MM.1S (cell line): ENCODE measurements at regions not wholly inside any gene's neighbourhood (a gene's known extent, or its start where the extent isn't known, plus 50 kb on each side); places are given as distances from the start of the nearest gene placed in this dataset.

ENCODE experiments used
- DNase-seq: peaks from one replicate; pipeline ENCODE4 v3.0.0-alpha.2; 2015
- H2AFZ ChIP-seq: fragments of 300-600 bp; sonication (generic); 2 replicates; pipeline ENCODE4 v1.6.0; 2016; ENCODE audit warnings: antibody characterized with exemption, low read length
- H3F3A ChIP-seq: fragments of 300-600 bp; sonication (generic); 2 replicates; pipeline ENCODE4 v1.6.1; 2016; ENCODE audit warnings: mild to moderate bottlenecking, antibody characterized with exemption, low read length, moderate library complexity, mixed read lengths; ENCODE audit not compliant: insufficient read depth
- H3K27ac ChIP-seq: fragments of 300-600 bp; sonication (generic); 2 replicates; pipeline ENCODE4 v1.5.1; 2016; ENCODE audit warnings: mild to moderate bottlenecking, low read length
- H3K27me3 ChIP-seq: fragments of 300-600 bp; sonication (generic); replicated peaks from 2 replicates; pipeline ENCODE4 v1.6.0; 2016; ENCODE audit warnings: low read length; ENCODE audit not compliant: insufficient read depth
- H3K36me3 ChIP-seq: fragments of 300-600 bp; sonication (generic); replicated peaks from 2 replicates; pipeline ENCODE4 v1.6.1; 2016; ENCODE audit warnings: mild to moderate bottlenecking, low read length, mixed read lengths; ENCODE audit not compliant: insufficient read depth
- H3K4me1 ChIP-seq: fragments of 300-600 bp; sonication (generic); 2 replicates; pipeline ENCODE4 v1.6.1; 2016; ENCODE audit warnings: low read length, mixed read lengths
- H3K4me2 ChIP-seq: fragments of 300-600 bp; sonication (generic); 2 replicates; pipeline ENCODE4 v1.6.0; 2016; ENCODE audit warnings: low read depth, low read length
- H3K4me3 ChIP-seq: fragments of 300-600 bp; sonication (generic); 2 replicates; pipeline ENCODE4 v1.5.1; 2016; ENCODE audit warnings: low read length, mixed read lengths
- H3K79me2 ChIP-seq: fragments of 300-600 bp; sonication (generic); 2 replicates; pipeline ENCODE4 v1.6.1; 2016; ENCODE audit warnings: mixed run types, low read length, mixed read lengths
- H3K9ac ChIP-seq: fragments of 300-600 bp; sonication (generic); 2 replicates; pipeline ENCODE4 v1.6.1; 2016; ENCODE audit warnings: low read length, mixed read lengths
- H3K9me2 ChIP-seq: fragments of 300-600 bp; sonication (generic); replicated peaks from 2 replicates; pipeline ENCODE4 v1.6.1; 2016; ENCODE audit warnings: mild to moderate bottlenecking, low read length, mixed read lengths; ENCODE audit not compliant: insufficient read depth
- H3K9me3 ChIP-seq: fragments of 300-600 bp; sonication (generic); replicated peaks from 2 replicates; pipeline ENCODE4 v1.6.1; 2016; ENCODE audit warnings: mild to moderate bottlenecking, low read length, mixed read lengths; ENCODE audit not compliant: insufficient read depth
- H4K20me1 ChIP-seq: fragments of 300-600 bp; sonication (generic); 2 replicates; pipeline ENCODE4 v1.6.1; 2016; ENCODE audit warnings: mild to moderate bottlenecking, low read length, moderate library complexity, mixed read lengths; ENCODE audit not compliant: insufficient read depth
- EZH2 ChIP-seq: fragments of 300-600 bp; sonication (generic); optimal IDR thresholded peaks from 2 replicates; pipeline ENCODE3; 2017; ENCODE audit warnings: low read depth, mild to moderate bottlenecking, antibody characterized with exemption, low read length, mixed read lengths
- EZH2phosphoT487 ChIP-seq: fragments of 300-600 bp; sonication (generic); IDR thresholded peaks from 2 replicates; pipeline ENCODE4 v1.6.1; 2018; ENCODE audit warnings: antibody characterized with exemption, low read length
- TF ChIP-seq, protein P1 (sequence below): fragments of 300-600 bp; sonication (generic); IDR thresholded peaks from 2 replicates; pipeline ENCODE4 v1.5.1; 2016; ENCODE audit warnings: antibody characterized with exemption, low read length, mixed read lengths

DNA sequence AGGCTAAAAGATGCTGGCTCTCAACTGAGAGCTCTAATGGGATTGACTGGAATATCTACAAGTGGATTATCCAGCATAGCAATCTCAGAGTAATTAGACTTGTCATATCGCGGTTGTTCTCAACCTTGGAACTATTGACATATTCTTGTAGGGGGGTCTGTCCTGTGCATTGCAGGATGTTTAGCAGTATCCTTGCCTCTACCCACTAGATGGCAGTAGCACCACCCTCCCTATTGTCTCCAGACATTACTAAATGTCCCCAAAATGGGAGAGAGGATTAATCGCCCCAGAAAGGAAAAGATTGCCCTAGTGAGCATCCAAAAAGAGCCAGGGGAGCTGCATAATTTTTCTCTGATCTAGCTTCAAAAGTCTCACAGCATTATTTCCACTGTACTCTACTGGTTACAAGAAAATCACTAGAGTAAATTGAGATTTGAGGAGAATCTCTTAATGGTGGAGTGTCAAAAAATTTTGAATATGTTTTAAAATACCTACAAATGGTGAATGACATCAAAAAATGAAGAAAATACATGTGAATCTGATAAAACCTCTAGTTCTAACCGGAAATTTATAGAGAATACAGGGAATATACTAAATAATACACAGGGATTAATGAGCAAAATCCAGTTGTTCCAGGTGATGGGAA is 388.2 kb upstream of the AGTR1 start:
- no peak overlapping the region for H3K9ac ChIP-seq
- no peaks in the 10 kb centered on the region for H3K9me2 ChIP-seq
- H3K9me3 ChIP-seq, result no peaks in the 10 kb centered on the region
- H3K27me3 ChIP-seq, result no peaks in the 10 kb centered on the region
- H3K4me1 ChIP-seq, result no peaks in the 10 kb centered on the region; the same call in 1 of the 2 replicates
- H3K79me2 ChIP-seq, result no peaks in the 10 kb centered on the region
- no peak overlapping the region for H3K4me2 ChIP-seq
- no peaks in the 10 kb centered on the region for H3F3A ChIP-seq
- H3K36me3 ChIP-seq, result no peaks in the 10 kb centered on the region
- H4K20me1 ChIP-seq, result no peaks in the 10 kb centered on the region
- no peak overlapping the region for H3K27ac ChIP-seq
- DNase-seq, result peak; percentile 53
- H3K4me3 ChIP-seq, result no peak overlapping the region
- peak overlapping the region; percentile 54; the same call in 1 of the 2 replicates for H2AFZ ChIP-seq
- no peak for TF ChIP-seq EZH2
- TF ChIP-seq, protein P1, sequence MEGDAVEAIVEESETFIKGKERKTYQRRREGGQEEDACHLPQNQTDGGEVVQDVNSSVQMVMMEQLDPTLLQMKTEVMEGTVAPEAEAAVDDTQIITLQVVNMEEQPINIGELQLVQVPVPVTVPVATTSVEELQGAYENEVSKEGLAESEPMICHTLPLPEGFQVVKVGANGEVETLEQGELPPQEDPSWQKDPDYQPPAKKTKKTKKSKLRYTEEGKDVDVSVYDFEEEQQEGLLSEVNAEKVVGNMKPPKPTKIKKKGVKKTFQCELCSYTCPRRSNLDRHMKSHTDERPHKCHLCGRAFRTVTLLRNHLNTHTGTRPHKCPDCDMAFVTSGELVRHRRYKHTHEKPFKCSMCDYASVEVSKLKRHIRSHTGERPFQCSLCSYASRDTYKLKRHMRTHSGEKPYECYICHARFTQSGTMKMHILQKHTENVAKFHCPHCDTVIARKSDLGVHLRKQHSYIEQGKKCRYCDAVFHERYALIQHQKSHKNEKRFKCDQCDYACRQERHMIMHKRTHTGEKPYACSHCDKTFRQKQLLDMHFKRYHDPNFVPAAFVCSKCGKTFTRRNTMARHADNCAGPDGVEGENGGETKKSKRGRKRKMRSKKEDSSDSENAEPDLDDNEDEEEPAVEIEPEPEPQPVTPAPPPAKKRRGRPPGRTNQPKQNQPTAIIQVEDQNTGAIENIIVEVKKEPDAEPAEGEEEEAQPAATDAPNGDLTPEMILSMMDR, result peak; percentile 86
- no peak for TF ChIP-seq EZH2phosphoT487

DNA sequence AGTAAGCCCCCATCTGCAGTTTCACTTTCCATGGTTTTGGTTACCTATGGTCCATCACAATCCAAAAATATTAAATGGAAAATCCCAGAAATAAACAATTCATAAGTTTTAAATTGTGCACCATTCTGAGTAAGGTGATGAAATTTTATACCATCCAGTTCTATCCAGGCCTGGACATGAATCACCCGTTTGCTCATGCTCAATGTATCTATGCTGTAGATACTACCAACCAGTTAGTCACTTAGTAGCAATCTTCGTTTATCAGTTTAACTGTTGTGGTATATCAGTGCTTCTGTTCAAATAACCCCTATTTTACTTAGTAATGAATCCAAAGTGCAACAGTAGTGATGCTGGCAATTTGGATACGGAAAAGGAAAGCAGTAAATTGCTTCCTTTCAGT is 381.9 kb upstream of the AGTR1 start:
- no peaks in the 10 kb centered on the region for H3K9me2 ChIP-seq
- H2AFZ ChIP-seq, result no peak overlapping the region
- H3K27me3 ChIP-seq, result no peaks in the 10 kb centered on the region
- peaks cover 17% of the 10 kb centered on the region for H3F3A ChIP-seq
- H3K27ac ChIP-seq, result no peak overlapping the region
- no peaks in the 10 kb centered on the region for H3K79me2 ChIP-seq
- H3K4me1 ChIP-seq, result peaks cover 13% of the 10 kb centered on the region
- H4K20me1 ChIP-seq, result no peaks in the 10 kb centered on the region
- no peak overlapping the region for H3K4me2 ChIP-seq
- no peaks in the 10 kb centered on the region for H3K36me3 ChIP-seq
- DNase-seq, result no peak
- no peak for TF ChIP-seq EZH2
- TF ChIP-seq, protein P1, result no peak
- no peak for TF ChIP-seq EZH2phosphoT487
- no peak overlapping the region for H3K9ac ChIP-seq
- H3K4me3 ChIP-seq, result no peak overlapping the region
- H3K9me3 ChIP-seq, result no peaks in the 10 kb centered on the region

DNA sequence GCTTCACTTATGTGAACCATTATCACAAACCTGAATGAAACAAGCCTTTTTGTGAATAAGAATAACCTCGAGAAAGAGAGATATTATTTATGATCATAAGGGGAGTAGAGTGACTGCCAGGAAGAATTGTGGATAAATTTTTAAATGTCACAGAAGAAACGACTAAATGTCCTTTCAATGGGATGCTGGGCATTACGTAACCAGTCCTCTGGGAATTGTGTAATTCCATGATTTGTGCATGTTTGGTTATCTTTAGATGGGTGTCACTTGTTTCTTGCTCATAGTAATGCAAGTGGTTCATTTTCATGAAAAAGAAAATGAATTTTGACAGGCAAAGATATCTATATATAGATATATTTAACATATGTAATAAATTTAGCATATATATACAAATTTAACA is 379.5 kb upstream of the AGTR1 start:
- Histone ChIP-seq H3K36me3 (no peaks in the 10 kb centered on the region), H3K4me1 (peaks cover 13% of the 10 kb centered on the region), H3F3A (peaks cover 17% of the 10 kb centered on the region), H3K79me2 (no peaks in the 10 kb centered on the region), H3K27me3 (no peaks in the 10 kb centered on the region), H3K9me2 (no peaks in the 10 kb centered on the region), H3K4me3 (no peak overlapping the region), H3K27ac (no peak overlapping the region), H4K20me1 (no peaks in the 10 kb centered on the region), H2AFZ (no peak overlapping the region), H3K9me3 (no peaks in the 10 kb centered on the region), H3K4me2 (no peak overlapping the region), H3K9ac (no peak overlapping the region)
- TF ChIP-seq EZH2phosphoT487 (no peak), EZH2 (no peak)
- TF ChIP-seq, protein P1, result no peak
- DNase-seq, result no peak
